OCI-LY7 (cell line): ENCODE measurements at regions not wholly inside any gene's neighbourhood (a gene's known extent, or its start where the extent isn't known, plus 50 kb on each side); places are given as distances from the start of the nearest gene placed in this dataset.

Experiments used
- BruUV-seq: library from RNA; stranded (reverse); fragments of 400-500 nt; replicated peaks from 2 replicates; lab custom pipeline; 2021; lab: Mats Ljungman, UMichigan
- CTCF ChIA-PET: fragments of 300-600 bp; sonication (Branson Sonifier 250); formaldehyde crosslinking; loops from one replicate; lab custom pipeline; 2022; ENCODE audit warnings: antibody characterized with exemption; ENCODE audit not compliant: unreplicated experiment; lab: Charles Lee
- POLR2A ChIA-PET: fragments of 300-600 bp; sonication (Branson Sonifier 250); formaldehyde crosslinking; loops from one replicate; lab custom pipeline; 2022; ENCODE audit warnings: antibody characterized with exemption; lab: Charles Lee
- DNase-seq: peaks from one replicate; pipeline ENCODE4 v3.0.0-alpha.2; 2015; ENCODE audit warnings: low spot score
- H2AFZ ChIP-seq: fragments of 200-600 bp; sonication (generic), shearing (Covaris generic); 2 replicates; pipeline ENCODE4 v1.6.1; 2014; ENCODE audit warnings: mild to moderate bottlenecking, antibody characterized with exemption, low read length, moderate library complexity
- H3K27ac ChIP-seq: fragments of 200-600 bp; sonication (generic); 2 replicates; pipeline ENCODE4 v1.5.1; 2014; ENCODE audit warnings: mixed run types, low read depth, mild to moderate bottlenecking, moderate library complexity, low read length, inconsistent platforms; ENCODE audit not compliant: poor library complexity, severe bottlenecking
- H3K36me3 ChIP-seq: fragments of 200-600 bp; sonication (generic); 2 replicates; pipeline ENCODE4 v1.6.1; 2014; ENCODE audit warnings: mild to moderate bottlenecking, antibody characterized with exemption, low read length, moderate library complexity, mixed read lengths; ENCODE audit not compliant: insufficient read depth
- H3K4me1 ChIP-seq: fragments of 200-600 bp; sonication (generic); 2 replicates; pipeline ENCODE4 v1.5.1; 2014; ENCODE audit warnings: mild to moderate bottlenecking, low read length; ENCODE audit not compliant: insufficient read depth, poor library complexity, severe bottlenecking
- H3K4me2 ChIP-seq: fragments of 200-600 bp; sonication (generic); 2 replicates; pipeline ENCODE4 v1.6.1; 2014; ENCODE audit warnings: mild to moderate bottlenecking, low read length
- H3K4me3 ChIP-seq: fragments of 200-600 bp; sonication (generic); 2 replicates; pipeline ENCODE4 v1.5.1; 2014; ENCODE audit warnings: mild to moderate bottlenecking, low read depth, low read length; ENCODE audit not compliant: poor library complexity, severe bottlenecking
- H3K79me2 ChIP-seq: fragments of 200-600 bp; sonication (generic); 2 replicates; pipeline ENCODE4 v1.6.1; 2016; ENCODE audit warnings: low read depth, mild to moderate bottlenecking, low read length, moderate library complexity, mixed read lengths; ENCODE audit not compliant: insufficient read depth
- H3K9me2 ChIP-seq: fragments of 200-600 bp; sonication (generic); 2 replicates; pipeline ENCODE4 v1.6.1; 2016; ENCODE audit warnings: mild to moderate bottlenecking, low read length, mixed read lengths; ENCODE audit not compliant: insufficient read depth
- H3K9me3 ChIP-seq: fragments of 200-600 bp; sonication (generic); 2 replicates; pipeline ENCODE4 v1.6.1; 2014; ENCODE audit warnings: mild to moderate bottlenecking, mixed run types, low read length, mixed read lengths
- H4K20me1 ChIP-seq: fragments of 200-600 bp; sonication (generic); 2 replicates; pipeline ENCODE4 v1.6.1; 2014; ENCODE audit warnings: mild to moderate bottlenecking, antibody characterized with exemption, low read length, moderate library complexity, mixed read lengths; ENCODE audit not compliant: insufficient read depth
- EZH2phosphoT487 ChIP-seq: fragments of 200-600 bp; sonication (generic); IDR thresholded peaks from 2 replicates; pipeline ENCODE4 v1.6.1; 2018; ENCODE audit warnings: low read depth, borderline replicate concordance, mild to moderate bottlenecking, mixed run types, antibody characterized with exemption, low read length, moderate library complexity, mixed read lengths
- intact Hi-C: fragments of 100-400 bp; cut with micrococcal nuclease; formaldehyde crosslinking; loops from one replicate; pipeline ENCODE4 v1.10.0; 2022; ENCODE audit not compliant: unreplicated experiment
- TF ChIP-seq, protein P1 (sequence below): fragments of 200-600 bp; sonication (generic); conservative IDR thresholded peaks from 2 replicates; pipeline ENCODE4 v1.5.1; 2014; ENCODE audit warnings: mild to moderate bottlenecking, antibody characterized with exemption, low read length, moderate library complexity, mixed read lengths

DNA sequence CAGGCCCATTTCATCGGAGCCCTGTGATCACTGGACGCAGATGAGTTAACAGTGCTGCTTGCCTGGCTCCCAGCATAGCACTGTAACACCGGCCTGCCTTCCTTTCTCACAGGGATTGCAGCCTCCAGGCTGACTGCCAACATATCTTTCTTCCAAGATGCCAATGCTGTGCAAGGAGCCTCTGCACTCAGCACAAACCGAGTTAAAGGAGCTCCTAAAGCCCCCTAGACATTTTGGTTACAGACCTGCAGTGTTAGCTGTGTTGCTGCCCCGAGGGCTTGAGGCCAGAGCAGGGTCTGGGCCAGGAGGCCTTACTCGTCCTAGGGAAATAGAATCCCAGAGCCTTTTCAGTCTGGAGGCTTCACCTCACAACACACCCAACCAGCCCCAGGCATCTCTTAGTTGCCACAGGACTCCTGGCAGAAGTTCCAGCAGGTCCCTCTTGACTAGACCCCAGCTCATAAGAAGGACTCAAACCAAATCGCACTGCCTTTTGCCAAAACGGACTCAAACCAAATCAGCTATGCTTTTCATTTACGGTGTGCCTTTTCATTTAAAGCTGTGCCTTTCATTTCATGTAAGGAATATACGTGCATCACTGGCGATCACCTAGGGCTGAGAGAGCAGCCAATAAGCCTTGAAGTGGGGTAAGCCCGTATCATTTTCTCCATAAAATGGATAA lies 58.4 kb upstream of the EML4 start:
- H3K4me2 ChIP-seq: no peak overlapping the region
- H3K4me3 ChIP-seq: no peak overlapping the region
- H4K20me1 ChIP-seq: no peaks in the 10 kb centered on the region
- no peak overlapping the region for H3K27ac ChIP-seq
- no TSS peak for BruUV-seq
- H3K4me1 ChIP-seq: peaks cover 14% of the 10 kb centered on the region
- no peaks in the 10 kb centered on the region for H3K9me3 ChIP-seq
- H3K36me3 ChIP-seq: no peaks in the 10 kb centered on the region
- no peak for DNase-seq
- H2AFZ ChIP-seq: no peak overlapping the region
- TF ChIP-seq, protein P1, sequence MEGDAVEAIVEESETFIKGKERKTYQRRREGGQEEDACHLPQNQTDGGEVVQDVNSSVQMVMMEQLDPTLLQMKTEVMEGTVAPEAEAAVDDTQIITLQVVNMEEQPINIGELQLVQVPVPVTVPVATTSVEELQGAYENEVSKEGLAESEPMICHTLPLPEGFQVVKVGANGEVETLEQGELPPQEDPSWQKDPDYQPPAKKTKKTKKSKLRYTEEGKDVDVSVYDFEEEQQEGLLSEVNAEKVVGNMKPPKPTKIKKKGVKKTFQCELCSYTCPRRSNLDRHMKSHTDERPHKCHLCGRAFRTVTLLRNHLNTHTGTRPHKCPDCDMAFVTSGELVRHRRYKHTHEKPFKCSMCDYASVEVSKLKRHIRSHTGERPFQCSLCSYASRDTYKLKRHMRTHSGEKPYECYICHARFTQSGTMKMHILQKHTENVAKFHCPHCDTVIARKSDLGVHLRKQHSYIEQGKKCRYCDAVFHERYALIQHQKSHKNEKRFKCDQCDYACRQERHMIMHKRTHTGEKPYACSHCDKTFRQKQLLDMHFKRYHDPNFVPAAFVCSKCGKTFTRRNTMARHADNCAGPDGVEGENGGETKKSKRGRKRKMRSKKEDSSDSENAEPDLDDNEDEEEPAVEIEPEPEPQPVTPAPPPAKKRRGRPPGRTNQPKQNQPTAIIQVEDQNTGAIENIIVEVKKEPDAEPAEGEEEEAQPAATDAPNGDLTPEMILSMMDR: no peak
- TF ChIP-seq EZH2phosphoT487: no peak
- intact Hi-C loops: no loop called here
- CTCF ChIA-PET: no interaction called here
- no peaks in the 10 kb centered on the region for H3K9me2 ChIP-seq
- POLR2A ChIA-PET: interaction anchor here (1.9 kb wide), 1 partner anchor 18 kb away, joined by 5 read pairs; no protein-coding TSS in a partner anchor
- H3K79me2 ChIP-seq: no peaks in the 10 kb centered on the region

DNA sequence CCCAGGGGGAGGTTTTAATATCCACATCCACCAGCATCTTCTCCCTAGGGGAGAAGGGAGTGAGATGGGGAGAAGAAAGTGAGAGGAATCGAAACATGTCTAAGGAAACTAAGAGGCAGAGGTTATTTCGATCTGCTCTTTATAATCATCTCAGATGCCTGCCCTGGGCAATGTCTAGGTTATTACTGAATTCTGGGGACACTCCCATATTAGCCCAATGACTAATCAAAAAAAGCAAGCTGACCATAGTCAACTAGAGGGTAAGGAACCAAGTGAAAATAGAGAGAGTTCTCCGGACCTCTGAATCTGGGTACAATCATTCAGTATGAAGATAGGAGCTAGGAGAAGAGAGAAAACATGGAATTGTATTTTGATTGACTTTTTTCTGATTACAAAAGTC lies 56.7 kb upstream of the EML4 start:
- no peaks in the 10 kb centered on the region for H3K9me3 ChIP-seq
- peaks cover 2% of the 10 kb centered on the region for H3K4me1 ChIP-seq
- H2AFZ ChIP-seq: no peak overlapping the region
- no TSS peak for BruUV-seq
- H3K27ac ChIP-seq: no peak overlapping the region
- no peaks in the 10 kb centered on the region for H3K9me2 ChIP-seq
- no peak overlapping the region for H3K4me3 ChIP-seq
- no peak overlapping the region for H3K4me2 ChIP-seq
- intact Hi-C loops: no loop called here
- H3K36me3 ChIP-seq: no peaks in the 10 kb centered on the region
- DNase-seq: no peak
- no peaks in the 10 kb centered on the region for H3K79me2 ChIP-seq
- ChIA-PET CTCF (no interaction called here), POLR2A (interaction anchor here (0.9 kb wide), 1 partner anchor 14 kb away, joined by 7 read pairs; no protein-coding TSS in a partner anchor)
- no peaks in the 10 kb centered on the region for H4K20me1 ChIP-seq
- no peak for TF ChIP-seq EZH2phosphoT487
- TF ChIP-seq, protein P1: no peak

DNA sequence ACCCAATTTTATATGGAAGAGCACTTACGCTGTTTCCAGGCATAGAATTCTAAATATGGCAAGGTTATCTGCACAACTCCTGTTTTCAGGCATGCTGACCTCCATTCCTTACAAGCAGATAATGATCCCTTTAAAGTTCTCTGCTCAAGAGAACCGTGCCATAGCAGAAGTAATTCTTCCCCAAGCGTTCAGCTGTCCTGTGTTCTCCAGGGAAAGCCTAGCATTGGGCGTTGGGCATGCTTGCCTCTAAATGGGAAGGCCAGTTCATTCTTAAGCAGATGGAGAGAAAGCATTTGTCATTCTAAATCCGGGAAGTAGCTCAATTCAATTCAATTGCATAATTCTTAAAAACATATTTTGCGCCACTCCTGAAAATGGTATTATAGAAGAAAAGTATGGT lies 55.7 kb upstream of the EML4 start:
- Histone ChIP-seq H3K4me2 (no peak overlapping the region), H3K9me2 (no peaks in the 10 kb centered on the region), H3K4me3 (no peak overlapping the region), H3K4me1 (peaks cover 12% of the 10 kb centered on the region), H2AFZ (no peak overlapping the region), H3K79me2 (no peaks in the 10 kb centered on the region), H3K9me3 (no peaks in the 10 kb centered on the region), H4K20me1 (no peaks in the 10 kb centered on the region), H3K36me3 (no peaks in the 10 kb centered on the region), H3K27ac (no peak overlapping the region)
- TF ChIP-seq, protein P1: no peak
- TF ChIP-seq EZH2phosphoT487: no peak
- ChIA-PET POLR2A (interaction anchor here (1.0 to 1.2 kb wide), 2 partner anchors 16 to 133 kb away, joined by 3 to 5 read pairs; no protein-coding TSS in a partner anchor), CTCF (no interaction called here)
- intact Hi-C loops: no loop called here
- DNase-seq: no peak
- no TSS peak for BruUV-seq
